ENCODE measurements at regions not wholly inside any gene's neighbourhood (a gene's known extent, or its start where the extent isn't known, plus 50 kb on each side); places are given as distances from the start of the nearest gene placed in this dataset.

GRCh38 chr6:90411292-90411781 is 114.7 kb upstream of the BACH2 start:
- no peak for TF ChIP-seq CTCF (IDR thresholded peaks at IDR 0.05; ENCODE audit: control insufficient read depth, insufficient read depth, low read depth, low read length, missing control alignments)
- no peak overlapping the region for H3K4me3 ChIP-seq (ENCODE audit: control insufficient read depth, low read depth, low read length)
- DNase-seq (ENCODE audit: low read depth) = no peak

- TF ChIP-seq CTCF (IDR thresholded peaks at IDR 0.05; ENCODE audit: control insufficient read depth, insufficient read depth, low read depth, low read length, missing control alignments) = no peak
- no peak overlapping the region for H3K4me3 ChIP-seq (ENCODE audit: control insufficient read depth, low read depth, low read length)
- no peak for DNase-seq (ENCODE audit: low read depth)
These were observed 113.1 kb upstream of the BACH2 start for GRCh38 chr6:90409700-90410099.

- TF ChIP-seq CTCF (IDR thresholded peaks at IDR 0.05; ENCODE audit: control insufficient read depth, insufficient read depth, low read depth, low read length, missing control alignments) = no peak
- no peak for DNase-seq (ENCODE audit: low read depth)
- H3K4me3 ChIP-seq (ENCODE audit: control insufficient read depth, low read depth, low read length) = no peak overlapping the region
These were observed 110.3 kb upstream of the BACH2 start for GRCh38 chr6:90406957-90407356.

GRCh38 chr6:90406142-90406794 is 109.6 kb upstream of the BACH2 start:
- no peak overlapping the region for H3K4me3 ChIP-seq (ENCODE audit: control insufficient read depth, low read depth, low read length)
- TF ChIP-seq CTCF (IDR thresholded peaks at IDR 0.05; ENCODE audit: control insufficient read depth, insufficient read depth, low read depth, low read length, missing control alignments) = no peak
- DNase-seq (ENCODE audit: low read depth) = no peak

- H3K4me3 ChIP-seq (ENCODE audit: control insufficient read depth, low read depth, low read length) = no peak overlapping the region
- DNase-seq (ENCODE audit: low read depth) = no peak
- TF ChIP-seq CTCF (IDR thresholded peaks at IDR 0.05; ENCODE audit: control insufficient read depth, insufficient read depth, low read depth, low read length, missing control alignments) = no peak
These were observed 107.1 kb upstream of the BACH2 start for GRCh38 chr6:90403489-90404381.

GRCh38 chr6:90402831-90403192 is 106.2 kb upstream of the BACH2 start:
- no peak overlapping the region for H3K4me3 ChIP-seq (ENCODE audit: control insufficient read depth, low read depth, low read length)
- no peak for TF ChIP-seq CTCF (IDR thresholded peaks at IDR 0.05; ENCODE audit: control insufficient read depth, insufficient read depth, low read depth, low read length, missing control alignments)
- no peak for DNase-seq (ENCODE audit: low read depth)
